AG09309 (cell line): ENCODE measurements at regions not wholly inside any gene's neighbourhood (a gene's known extent, or its start where the extent isn't known, plus 50 kb on each side); places are given as distances from the start of the nearest gene placed in this dataset.

Experiments used
- DNase-seq: peaks from one replicate; pipeline ENCODE4 v3.0.0-alpha.2; 2010; ENCODE audit warnings: low read depth
- H3K4me3 ChIP-seq: 2 replicates; pipeline ENCODE4 v1.5.1; 2011; ENCODE audit warnings: mild to moderate bottlenecking, low read depth, low read length, moderate library complexity; ENCODE audit not compliant: control insufficient read depth
- CTCF ChIP-seq: IDR thresholded peaks from 2 replicates; pipeline ENCODE4 v1.5.1; 2011; ENCODE audit warnings: mild to moderate bottlenecking, low read depth, low read length, inconsistent platforms; ENCODE audit not compliant: insufficient read depth, control insufficient read depth; ENCODE audit errors: missing control alignments

- no peak overlapping the region for H3K4me3 ChIP-seq
- TF ChIP-seq CTCF = no peak
- no peak for DNase-seq
Observed at GRCh38 chr21:38167345-38167744, 89.4 kb upstream of the KCNJ15 start.

GRCh38 chr21:38170283-38170682, 86.5 kb upstream of the KCNJ15 start:
- TF ChIP-seq CTCF = peak; percentile 66
- DNase-seq = no peak
- no peak overlapping the region for H3K4me3 ChIP-seq

- DNase-seq = no peak
- H3K4me3 ChIP-seq = no peak overlapping the region
- TF ChIP-seq CTCF = peak; percentile 39
Observed at GRCh38 chr21:38170704-38171682, 85.8 kb upstream of the KCNJ15 start.

GRCh38 chr21:38171723-38172344, 85.0 kb upstream of the KCNJ15 start:
- no peak for DNase-seq
- no peak overlapping the region for H3K4me3 ChIP-seq
- TF ChIP-seq CTCF = peak; percentile 8

- TF ChIP-seq CTCF = no peak
- DNase-seq = no peak
- no peak overlapping the region for H3K4me3 ChIP-seq
Observed at GRCh38 chr21:38173276-38174035, 83.3 kb upstream of the KCNJ15 start.

GRCh38 chr21:38175306-38175705, 81.5 kb upstream of the KCNJ15 start:
- no peak overlapping the region for H3K4me3 ChIP-seq
- no peak for TF ChIP-seq CTCF
- DNase-seq = no peak
